HG02938 (cell line): ENCODE measurements at regions not wholly inside any gene's neighbourhood (a gene's known extent, or its start where the extent isn't known, plus 50 kb on each side); places are given as distances from the start of the nearest gene placed in this dataset.
"Not testable (repeated sequence)": the region's sequence is repeated elsewhere in the genome, so short reads cannot be mapped to it uniquely, and the experiment has no call there.

Experiments
- ATAC-seq: cut with Tn5 transposase; IDR thresholded peaks from one replicate; pipeline ENCODE4 v1.9.1; 2021; ENCODE audit warnings: mild to moderate bottlenecking, moderate library complexity; ENCODE audit not compliant: unreplicated experiment

GRCh38 chr4:111228874-111229273, 606.0 kb upstream of the PITX2 start:
- no peak for ATAC-seq

- ATAC-seq = no peak
These were observed 607.4 kb upstream of the PITX2 start for GRCh38 chr4:111230265-111230664.

- ATAC-seq = no peak
These were observed 608.4 kb upstream of the PITX2 start for GRCh38 chr4:111231281-111231680.

GRCh38 chr4:111234939-111235338, 612.1 kb upstream of the PITX2 start:
- ATAC-seq = no peak

- no peak for ATAC-seq
These were observed 641.0 kb upstream of the PITX2 start for GRCh38 chr4:111263836-111264235.

GRCh38 chr4:111266937-111267336, 644.1 kb upstream of the PITX2 start:
- no peak for ATAC-seq

GRCh38 chr4:111267786-111268185, 644.9 kb upstream of the PITX2 start:
- ATAC-seq = no peak

- ATAC-seq = peak; percentile 67
These were observed 646.0 kb upstream of the PITX2 start for GRCh38 chr4:111268769-111269414.

- ATAC-seq = no peak
These were observed 646.6 kb upstream of the PITX2 start for GRCh38 chr4:111269439-111269838.

GRCh38 chr4:111274060-111274459, 651.2 kb upstream of the PITX2 start:
- ATAC-seq = no peak

GRCh38 chr4:111274486-111274885, 651.6 kb upstream of the PITX2 start:
- no peak for ATAC-seq

GRCh38 chr4:111281219-111281618, 658.3 kb upstream of the PITX2 start:
- no peak for ATAC-seq

- no peak for ATAC-seq
These were observed 659.2 kb upstream of the PITX2 start for GRCh38 chr4:111282035-111282434.

- no peak for ATAC-seq
These were observed 660.3 kb upstream of the PITX2 start for GRCh38 chr4:111283066-111283677.

- no peak for ATAC-seq
These were observed 673.6 kb upstream of the PITX2 start for GRCh38 chr4:111296466-111296865.

- no peak for ATAC-seq
These were observed 680.9 kb upstream of the PITX2 start for GRCh38 chr4:111303806-111304205.

- ATAC-seq = no peak
These were observed 700.6 kb upstream of the PITX2 start for GRCh38 chr4:111323496-111323895.

- ATAC-seq = no peak
These were observed 701.0 kb upstream of the PITX2 start for GRCh38 chr4:111323916-111324315.

GRCh38 chr4:111326450-111326849, 703.6 kb upstream of the PITX2 start:
- no peak for ATAC-seq

GRCh38 chr4:111330786-111331185, 707.9 kb upstream of the PITX2 start:
- no peak for ATAC-seq

- ATAC-seq = no peak
These were observed 711.5 kb upstream of the PITX2 start for GRCh38 chr4:111334361-111334760.

- ATAC-seq = not testable (repeated sequence)
These were observed 714.5 kb upstream of the PITX2 start for GRCh38 chr4:111337186-111337876.
